NCI-H748 (cell line): ENCODE measurements at regions not wholly inside any gene's neighbourhood (a gene's known extent, or its start where the extent isn't known, plus 50 kb on each side); places are given as distances from the start of the nearest gene placed in this dataset.

Experiments used
- DNase-seq: peaks from one replicate; lab custom pipeline; 2025; ENCODE audit not compliant: unreplicated experiment; lab: John Stamatoyannopoulos, UW

- no peak for DNase-seq
Observed at GRCh38 chr4:96301715-96302114, 461.8 kb downstream of the PDHA2 start.

DNA sequence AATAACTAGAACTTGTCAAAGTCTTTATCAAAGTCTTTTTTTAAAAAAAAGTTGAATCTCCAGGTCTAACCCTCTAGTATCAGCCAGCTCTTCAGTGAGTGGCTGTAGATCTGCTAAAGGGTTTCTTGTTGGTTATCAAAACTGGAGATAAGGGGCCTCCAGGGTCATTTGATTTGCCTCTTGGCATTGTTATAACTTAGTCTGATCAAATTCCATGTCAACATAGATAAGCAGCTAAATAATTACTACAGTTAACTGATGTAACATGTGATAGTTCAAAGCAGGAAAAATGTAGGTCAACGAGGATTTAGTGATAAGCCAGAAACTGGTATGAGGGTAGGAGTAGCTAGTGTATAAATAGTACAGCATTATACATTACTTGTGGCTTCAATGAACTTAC lies 465.1 kb downstream of the PDHA2 start:
- no peak for DNase-seq

GRCh38 chr4:96312046-96312685 lies 472.3 kb downstream of the PDHA2 start:
- no peak for DNase-seq

GRCh38 chr4:96315815-96316214 lies 475.9 kb downstream of the PDHA2 start:
- no peak for DNase-seq

DNA sequence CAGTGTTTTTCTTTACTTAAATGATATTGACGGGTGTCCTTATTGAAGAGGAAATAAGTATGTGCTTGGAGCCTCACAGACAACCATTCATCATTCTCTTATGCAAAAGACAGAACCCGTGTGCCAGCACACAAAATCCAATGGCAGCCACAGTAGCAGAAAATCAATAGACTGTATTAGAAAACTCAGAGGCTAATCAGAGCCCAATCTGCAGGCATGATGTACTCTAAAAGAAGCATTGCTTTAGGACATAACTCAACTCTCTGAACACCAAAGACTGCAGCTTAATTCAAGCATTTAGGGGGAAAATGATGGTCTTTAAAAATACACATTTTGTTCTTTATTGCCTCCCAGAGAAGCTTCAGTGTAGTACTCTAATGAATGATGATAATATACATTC lies 476.9 kb downstream of the PDHA2 start:
- DNase-seq, result no peak

DNA sequence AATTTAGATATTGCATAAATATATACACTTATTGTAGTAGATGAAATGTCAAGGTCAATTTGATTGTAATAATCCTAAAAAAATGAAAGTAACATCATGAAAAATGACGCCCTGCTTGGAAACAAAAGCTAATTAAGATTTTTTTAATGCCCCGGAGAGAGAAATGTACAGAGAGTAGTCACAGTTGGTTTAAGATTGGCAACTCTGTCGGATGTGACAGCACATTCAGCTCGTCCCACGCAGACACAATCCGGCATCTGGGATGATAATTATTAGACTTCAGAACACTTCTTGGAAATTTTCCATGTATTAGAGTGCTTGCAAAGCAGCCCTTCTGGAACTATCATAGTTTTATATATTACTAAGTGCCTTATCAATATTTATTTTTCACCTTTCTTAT lies 478.0 kb downstream of the PDHA2 start:
- DNase-seq, result no peak

GRCh38 chr4:96326846-96327245 lies 487.0 kb downstream of the PDHA2 start:
- no peak for DNase-seq

DNA sequence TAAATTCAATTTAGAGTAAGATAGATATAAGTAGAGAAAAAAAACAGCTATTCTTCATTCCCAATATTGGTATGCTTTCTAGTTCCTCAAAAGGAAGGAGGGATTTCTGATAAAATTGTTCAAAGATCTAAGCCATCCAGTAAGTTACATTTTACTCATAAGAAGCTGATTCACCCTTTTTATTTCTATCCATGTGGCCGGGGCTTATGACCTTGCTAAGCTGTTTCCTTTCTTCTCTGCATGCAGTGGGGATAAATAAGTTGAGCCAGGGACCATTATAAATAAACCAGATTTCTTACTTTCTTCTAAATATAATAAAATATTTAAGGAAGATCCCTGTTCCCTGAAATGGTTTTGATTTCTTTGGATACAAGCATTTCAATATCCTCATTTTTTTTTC lies 502.3 kb downstream of the PDHA2 start:
- no peak for DNase-seq

GRCh38 chr4:96342790-96343455 lies 503.0 kb downstream of the PDHA2 start:
- no peak for DNase-seq

GRCh38 chr4:96343836-96344235 lies 503.9 kb downstream of the PDHA2 start:
- no peak for DNase-seq

GRCh38 chr4:96347582-96347981 lies 507.7 kb downstream of the PDHA2 start:
- DNase-seq, result no peak

DNA sequence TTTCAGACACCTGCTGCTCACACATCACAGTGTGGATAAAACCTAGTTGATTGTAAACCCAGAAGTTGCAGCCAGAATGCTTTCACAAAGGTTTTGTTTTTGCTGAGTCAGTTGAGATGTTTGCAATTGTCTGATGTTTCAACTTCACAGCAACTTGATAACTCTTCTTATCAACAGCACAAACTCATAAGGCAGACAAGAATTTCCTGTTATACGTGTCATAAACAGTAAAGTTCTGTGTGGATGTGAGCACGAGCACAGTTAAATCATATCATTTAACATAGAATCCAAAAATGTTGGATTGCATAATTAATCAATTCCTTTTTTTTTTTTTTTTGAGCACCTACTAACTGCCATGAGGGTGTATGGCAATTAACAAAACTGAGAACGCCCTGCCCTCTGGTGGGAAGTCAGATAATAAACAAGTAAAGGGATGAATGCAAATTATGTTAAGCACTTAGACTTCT lies 512.2 kb downstream of the PDHA2 start:
- DNase-seq, result peak; percentile 29

GRCh38 chr4:96354036-96354712 lies 514.3 kb downstream of the PDHA2 start:
- no peak for DNase-seq

- no peak for DNase-seq
Observed at GRCh38 chr4:96355414-96355813, 515.5 kb downstream of the PDHA2 start.

DNA sequence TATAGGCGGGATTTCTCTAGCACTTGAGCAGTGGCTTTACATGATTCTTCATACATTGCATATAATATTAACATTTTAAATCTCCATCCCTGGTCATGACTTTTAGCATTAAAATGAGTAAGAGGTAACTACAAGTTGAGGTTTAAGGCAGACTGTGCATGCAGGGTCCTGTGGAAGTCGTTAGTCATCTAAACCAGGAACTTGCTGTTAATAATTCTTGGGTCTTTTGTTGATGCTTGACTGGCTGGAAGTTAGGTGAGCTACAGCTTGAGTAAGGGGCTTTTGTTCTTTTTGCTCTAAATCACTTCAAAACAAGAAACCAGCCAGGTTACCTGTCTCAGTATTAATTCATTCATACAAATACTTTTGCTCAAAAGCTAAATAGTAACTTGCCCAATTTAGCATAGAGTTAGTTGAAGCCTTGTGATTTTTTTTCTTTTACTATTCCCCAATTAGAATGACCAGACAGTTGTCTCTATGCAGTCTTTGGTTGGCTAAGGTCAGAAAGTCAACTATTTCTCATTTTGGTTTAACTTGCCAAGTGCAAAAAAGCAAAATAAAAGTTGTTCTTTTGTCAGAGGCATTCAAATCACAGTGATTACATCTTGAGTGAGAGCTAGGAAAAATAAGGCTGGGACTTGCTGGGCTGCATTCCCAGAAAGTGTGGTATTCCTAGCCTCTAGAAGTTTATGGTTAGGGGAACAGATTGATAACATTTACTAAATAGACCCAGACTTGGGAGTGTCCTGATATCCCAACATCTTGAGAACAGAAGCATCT lies 516.9 kb downstream of the PDHA2 start:
- DNase-seq, result no peak

DNA sequence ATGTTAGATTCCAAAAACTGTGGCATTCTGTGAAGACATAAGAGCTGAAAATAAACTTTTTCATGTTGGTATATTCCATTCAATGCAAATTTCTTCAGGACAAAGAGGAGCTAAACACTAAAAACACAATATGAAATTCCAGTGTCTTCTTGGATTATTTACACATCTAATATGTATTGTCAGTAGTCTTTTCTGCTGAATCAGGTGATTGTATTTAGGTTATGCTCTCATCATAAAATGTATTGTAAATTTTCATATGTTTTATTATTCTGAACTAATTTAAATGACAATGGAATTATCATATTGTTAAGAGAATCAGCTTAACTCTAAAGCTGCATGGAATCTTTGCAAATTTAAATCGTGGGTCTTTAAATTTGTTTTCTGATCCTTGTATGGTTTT lies 526.7 kb downstream of the PDHA2 start:
- no peak for DNase-seq

- DNase-seq, result no peak
Observed at GRCh38 chr4:96375367-96375766, 535.5 kb downstream of the PDHA2 start.

DNA sequence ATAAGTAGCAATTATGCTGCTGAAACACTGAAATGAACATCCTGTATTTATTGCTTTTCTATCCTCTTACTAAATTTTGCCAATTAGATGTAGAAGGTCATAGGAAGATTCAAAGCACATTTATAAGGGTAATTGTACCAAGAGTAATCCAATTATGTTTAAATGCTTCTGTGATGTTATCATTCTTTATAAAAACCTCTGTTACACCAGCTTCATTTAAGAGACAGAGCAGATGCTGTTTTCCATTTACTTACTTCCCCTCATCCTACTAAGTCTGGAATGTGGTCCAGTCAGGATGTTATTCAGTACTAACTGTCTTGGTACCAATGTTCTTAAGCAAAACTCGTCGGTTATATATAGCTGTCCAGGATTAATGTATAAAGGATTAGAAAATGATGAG lies 539.6 kb downstream of the PDHA2 start:
- no peak for DNase-seq

DNA sequence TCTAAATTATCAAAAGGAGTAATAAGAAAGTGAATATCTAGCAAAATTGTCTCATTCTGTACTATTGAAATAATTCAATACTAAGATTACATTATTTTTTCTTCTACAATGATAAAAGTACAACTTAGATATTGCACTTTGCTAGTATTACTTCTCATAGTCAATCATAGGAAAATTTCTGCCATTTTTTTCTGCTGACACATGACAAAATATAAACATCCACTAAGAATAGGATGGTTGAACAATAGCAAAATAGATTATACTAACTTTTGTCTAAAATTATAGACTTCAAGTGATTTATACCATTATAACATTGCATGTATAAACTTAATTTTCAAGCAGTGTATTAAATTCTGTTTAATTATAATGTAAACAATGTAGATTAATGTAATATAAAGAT lies 540.2 kb downstream of the PDHA2 start:
- no peak for DNase-seq

- DNase-seq, result no peak
Observed at GRCh38 chr4:96383349-96383748, 543.5 kb downstream of the PDHA2 start.

DNA sequence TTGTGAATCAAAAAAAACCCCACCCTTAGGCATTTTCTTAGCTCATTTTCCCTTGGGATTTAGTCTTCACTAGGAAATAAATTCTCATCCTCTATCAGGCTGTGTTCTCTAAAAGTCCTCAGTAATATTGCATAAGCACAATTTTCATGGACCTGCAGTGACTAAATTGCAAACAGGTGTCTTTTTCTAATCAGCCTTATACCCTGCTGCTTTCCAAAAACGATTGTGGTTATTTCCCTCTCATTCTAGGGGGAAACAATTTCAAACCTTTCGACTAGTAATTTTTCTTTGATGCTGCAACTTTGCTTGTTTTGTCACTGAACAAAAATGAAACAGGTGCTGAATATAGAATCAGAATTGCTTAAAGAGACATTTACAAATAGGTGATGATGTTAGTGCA lies 549.9 kb downstream of the PDHA2 start:
- DNase-seq, result no peak

DNA sequence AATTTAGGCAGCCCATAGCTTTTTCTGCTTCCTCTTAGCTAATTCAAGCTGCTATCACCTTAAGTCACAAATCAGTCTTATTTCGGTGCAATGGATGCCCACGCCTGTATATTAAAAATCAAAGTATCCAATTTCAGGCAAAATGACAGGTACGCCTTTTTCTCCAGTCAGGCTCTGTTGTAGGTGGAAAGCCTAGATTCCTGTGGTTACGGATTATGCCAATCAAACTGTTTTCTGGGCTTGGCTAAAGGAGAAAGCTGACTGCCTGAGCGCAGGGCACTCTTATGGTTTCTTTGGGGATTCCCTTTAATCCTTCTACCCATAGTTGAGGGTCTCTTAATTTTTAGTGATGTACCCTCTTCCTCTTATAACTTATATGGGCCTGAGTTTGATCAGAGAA lies 550.5 kb downstream of the PDHA2 start:
- no peak for DNase-seq
